ENCODE measurements at regions not wholly inside any gene's neighbourhood (a gene's known extent, or its start where the extent isn't known, plus 50 kb on each side); places are given as distances from the start of the nearest gene placed in this dataset.

DNA sequence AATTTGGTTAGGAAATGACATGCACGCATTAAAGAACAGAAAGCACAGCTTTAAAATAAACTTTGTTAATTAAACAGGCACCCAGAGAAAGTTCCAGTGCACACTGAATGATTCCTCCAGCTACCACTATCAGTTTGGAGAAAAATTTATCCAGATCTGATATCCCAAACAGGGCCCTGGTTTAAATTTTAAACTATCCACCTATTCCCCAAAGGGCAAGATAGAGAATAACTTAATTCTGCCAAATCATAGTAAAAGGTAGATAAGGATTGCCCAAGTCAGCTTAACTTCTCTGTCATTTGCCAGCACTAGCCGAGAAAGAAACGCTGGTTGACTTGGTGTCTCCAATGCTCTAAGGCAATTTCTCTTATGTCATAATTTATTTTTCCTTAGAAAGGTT lies 321.9 kb upstream of the PKDCC start:
- no peak for DNase-seq (ENCODE audit: low read depth)

DNA sequence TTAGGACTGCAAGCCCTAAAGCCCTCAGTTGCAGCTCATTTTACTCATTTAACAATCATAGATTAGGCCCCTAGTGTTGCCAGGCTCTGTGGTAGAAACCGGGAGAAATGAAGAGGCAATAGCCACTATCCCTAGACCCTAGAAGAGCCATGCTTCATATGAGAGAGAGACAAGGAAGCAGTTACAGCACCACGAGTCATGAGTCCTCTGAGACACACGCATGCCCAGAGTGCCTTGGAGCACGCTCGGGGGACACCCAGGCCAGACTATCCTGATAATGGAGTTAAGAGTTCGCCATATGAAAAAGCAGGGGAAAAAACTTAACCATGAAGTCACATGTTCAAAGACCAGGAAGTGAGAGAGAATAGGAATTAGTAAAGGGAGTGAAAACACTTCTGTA lies 321.5 kb upstream of the PKDCC start:
- DNase-seq (ENCODE audit: low read depth): no peak

GRCh38 chr2:41727152-41727551 lies 320.7 kb upstream of the PKDCC start:
- DNase-seq (ENCODE audit: low read depth): no peak

GRCh38 chr2:41727711-41728110 lies 320.1 kb upstream of the PKDCC start:
- no peak for DNase-seq (ENCODE audit: low read depth)

DNA sequence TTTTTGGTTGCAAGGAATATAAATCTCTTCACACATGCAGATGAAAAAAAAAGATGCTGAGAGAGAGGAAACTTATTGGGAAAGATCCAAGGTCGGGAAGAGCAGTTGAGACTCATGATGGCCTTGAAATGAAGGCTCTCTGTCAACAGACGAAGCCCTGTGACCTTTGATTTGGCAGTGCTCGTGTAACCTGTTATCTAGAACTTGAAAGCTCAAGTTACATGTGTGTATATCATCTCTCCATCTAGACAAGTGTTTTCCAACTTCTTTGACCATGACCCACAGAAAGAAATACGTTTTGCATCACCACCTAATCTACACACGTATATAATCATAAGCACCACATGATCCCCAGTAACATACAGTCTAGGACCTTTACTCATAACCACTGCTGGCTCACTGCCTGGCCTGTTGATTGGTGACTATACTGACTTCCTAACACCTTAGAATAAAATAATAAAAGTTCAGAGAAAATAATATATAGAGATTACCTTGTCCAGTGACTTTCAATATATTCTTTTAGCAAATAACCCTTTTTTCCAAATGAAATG lies 319.0 kb upstream of the PKDCC start:
- no peak for DNase-seq (ENCODE audit: low read depth)

- no peak for DNase-seq (ENCODE audit: low read depth)
Measured at GRCh38 chr2:41729800-41730364, 317.9 kb upstream of the PKDCC start.

DNA sequence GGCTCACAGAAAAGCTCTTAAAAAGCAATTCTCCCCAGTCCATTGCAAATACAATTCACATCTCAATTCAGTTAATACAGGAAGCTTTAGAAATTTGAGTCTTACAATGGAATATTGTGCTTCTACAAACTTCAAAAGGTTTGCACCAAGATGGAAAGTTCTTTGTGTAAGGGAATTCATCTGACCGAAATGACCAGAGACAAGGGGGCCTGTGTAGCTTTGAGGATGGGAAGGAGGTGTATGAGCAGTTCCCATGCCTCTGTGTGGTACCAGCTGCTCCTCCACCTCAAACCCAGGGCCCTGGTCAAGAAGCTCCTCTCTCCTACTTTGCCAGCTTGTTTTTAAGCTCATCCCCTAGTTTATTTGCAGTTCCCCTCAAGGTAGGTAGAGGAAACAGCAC lies 312.8 kb upstream of the PKDCC start:
- DNase-seq (ENCODE audit: low read depth): no peak

DNA sequence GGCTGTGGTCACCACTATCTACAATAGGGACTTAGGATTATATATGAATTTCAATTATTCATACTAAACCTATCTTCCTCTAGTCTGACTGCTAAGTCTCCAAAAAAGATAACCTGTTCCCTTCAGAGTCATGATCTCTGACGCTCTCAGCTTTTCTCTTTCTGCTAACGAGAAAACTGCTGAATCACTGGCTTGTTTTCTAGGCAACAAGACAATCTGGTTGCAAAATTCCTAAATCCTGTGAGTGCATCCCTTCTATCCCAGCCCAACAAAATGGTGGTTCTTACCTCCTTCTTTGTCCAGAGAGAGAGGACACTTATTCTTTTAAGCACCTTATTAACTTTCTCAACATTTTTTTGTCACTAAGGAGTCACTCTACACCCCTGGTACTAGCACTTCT lies 312.3 kb upstream of the PKDCC start:
- DNase-seq (ENCODE audit: low read depth): no peak

- no peak for DNase-seq (ENCODE audit: low read depth)
Measured at GRCh38 chr2:41736105-41736567, 311.7 kb upstream of the PKDCC start.

DNA sequence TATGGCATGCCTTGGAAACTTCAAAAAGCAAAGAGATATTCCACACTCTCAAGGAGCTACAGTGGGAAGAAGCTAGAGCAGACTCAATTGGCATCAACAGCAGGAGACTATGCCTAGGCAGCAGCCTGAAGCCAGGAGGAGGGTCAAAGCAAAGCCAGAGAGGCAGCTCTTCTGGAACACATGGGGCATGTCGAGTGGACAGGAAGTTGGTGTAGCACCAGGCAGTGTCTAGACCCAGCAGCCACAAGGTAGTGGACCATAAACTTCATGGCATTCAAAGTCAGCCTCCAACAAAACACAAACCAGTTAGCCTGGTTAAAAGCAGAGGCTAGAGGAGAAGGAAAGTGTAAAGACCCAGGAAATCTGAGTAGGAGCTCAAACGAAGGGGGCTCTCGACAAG lies 311.2 kb upstream of the PKDCC start:
- DNase-seq (ENCODE audit: low read depth): no peak

DNA sequence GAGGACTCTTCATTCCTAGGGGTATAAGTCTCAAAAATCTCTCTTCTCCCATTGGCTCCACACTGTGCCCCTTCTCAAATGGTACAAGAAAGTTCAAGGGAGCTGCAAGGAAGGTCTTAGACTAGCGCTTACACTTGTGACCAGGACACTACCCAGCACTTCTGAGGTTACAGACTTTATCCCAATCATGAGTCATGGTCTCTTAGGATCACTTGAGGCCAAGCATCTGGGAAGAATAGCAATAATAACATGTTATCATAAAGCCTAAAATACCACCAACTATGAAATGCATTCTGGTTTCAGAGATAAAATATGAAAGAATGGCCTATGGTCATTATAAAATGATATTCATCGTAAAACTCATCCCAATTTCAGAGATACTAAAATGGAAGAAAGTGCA lies 309.9 kb upstream of the PKDCC start:
- DNase-seq (ENCODE audit: low read depth): no peak

- no peak for DNase-seq (ENCODE audit: low read depth)
Measured at GRCh38 chr2:41741951-41742595, 305.7 kb upstream of the PKDCC start.

- no peak for DNase-seq (ENCODE audit: low read depth)
Measured at GRCh38 chr2:41743324-41743723, 304.5 kb upstream of the PKDCC start.

GRCh38 chr2:41750829-41751228 lies 297.0 kb upstream of the PKDCC start:
- no peak for DNase-seq (ENCODE audit: low read depth)

DNA sequence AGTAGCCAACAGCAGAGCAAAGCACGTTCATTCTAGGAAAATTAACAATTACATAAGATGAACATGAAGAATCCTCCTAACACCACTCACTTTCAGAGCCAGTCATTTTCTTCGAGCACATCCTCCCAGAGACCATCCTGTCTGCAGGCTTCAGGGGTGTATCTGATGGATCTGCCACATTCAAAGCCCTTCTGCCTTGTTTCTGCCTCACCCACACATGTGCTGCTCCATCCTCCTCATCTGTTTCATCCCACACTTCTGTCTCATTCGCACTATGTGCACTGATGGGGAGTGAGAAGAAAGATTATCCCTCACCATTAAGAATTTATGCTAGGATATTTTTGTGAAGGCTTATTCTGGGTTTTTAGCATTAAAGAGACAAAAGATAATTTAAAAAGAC lies 287.9 kb upstream of the PKDCC start:
- no peak for DNase-seq (ENCODE audit: low read depth)

GRCh38 chr2:41763141-41763540 lies 284.7 kb upstream of the PKDCC start:
- no peak for DNase-seq (ENCODE audit: low read depth)

DNA sequence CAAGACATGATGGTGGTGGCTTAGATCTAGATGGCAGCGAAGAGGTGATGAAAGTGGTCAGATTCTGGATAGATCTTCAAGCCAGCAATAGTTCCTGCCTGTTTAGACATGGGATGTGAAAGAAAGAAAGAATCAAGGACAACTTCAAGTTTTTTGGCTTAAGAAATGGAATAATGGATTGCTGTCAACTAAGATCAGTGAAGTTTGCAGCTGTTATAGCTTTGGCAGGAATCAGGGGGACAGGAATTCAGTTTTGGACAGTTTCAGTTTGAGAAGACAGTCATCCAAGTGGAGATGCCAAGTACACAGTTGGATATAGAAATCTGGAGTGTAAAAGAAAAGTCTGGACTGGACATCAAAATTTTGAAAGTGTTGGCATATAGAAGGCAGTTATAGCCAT lies 283.7 kb upstream of the PKDCC start:
- no peak for DNase-seq (ENCODE audit: low read depth)

- no peak for DNase-seq (ENCODE audit: low read depth)
Measured at GRCh38 chr2:41764919-41765318, 282.9 kb upstream of the PKDCC start.

- no peak for DNase-seq (ENCODE audit: low read depth)
Measured at GRCh38 chr2:41768310-41768709, 279.5 kb upstream of the PKDCC start.

- no peak for DNase-seq (ENCODE audit: low read depth)
Measured at GRCh38 chr2:41771710-41772109, 276.1 kb upstream of the PKDCC start.

GRCh38 chr2:41772697-41773096 lies 275.1 kb upstream of the PKDCC start:
- no peak for DNase-seq (ENCODE audit: low read depth)

DNA sequence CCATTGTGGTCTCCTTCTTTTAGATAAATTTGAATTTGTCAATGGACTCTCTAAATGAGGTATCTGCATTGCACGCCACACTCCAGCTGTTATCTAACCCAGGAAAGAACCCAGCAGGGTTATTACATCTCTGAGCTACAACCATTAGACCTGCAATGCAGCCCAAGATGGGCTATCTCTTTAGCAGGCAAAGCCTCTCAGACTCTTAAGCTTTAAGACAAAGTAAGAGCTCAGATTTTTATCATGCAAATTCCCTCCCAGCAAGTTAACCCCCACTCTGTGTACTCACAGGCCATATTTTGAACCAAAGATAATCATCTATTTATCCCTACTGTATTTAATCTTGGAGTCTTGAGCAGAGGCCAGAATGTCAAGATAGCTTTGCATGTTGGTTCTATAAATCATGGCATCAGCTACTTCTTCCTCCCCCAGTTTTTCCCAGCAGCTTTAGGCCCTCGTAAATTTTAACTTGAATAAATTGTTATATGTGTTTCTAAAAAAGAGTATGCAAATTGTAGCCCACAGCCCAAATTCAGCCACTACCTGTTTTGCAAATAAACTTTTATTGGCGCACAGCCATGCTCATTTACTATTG lies 273.7 kb upstream of the PKDCC start:
- no peak for DNase-seq (ENCODE audit: low read depth)

DNA sequence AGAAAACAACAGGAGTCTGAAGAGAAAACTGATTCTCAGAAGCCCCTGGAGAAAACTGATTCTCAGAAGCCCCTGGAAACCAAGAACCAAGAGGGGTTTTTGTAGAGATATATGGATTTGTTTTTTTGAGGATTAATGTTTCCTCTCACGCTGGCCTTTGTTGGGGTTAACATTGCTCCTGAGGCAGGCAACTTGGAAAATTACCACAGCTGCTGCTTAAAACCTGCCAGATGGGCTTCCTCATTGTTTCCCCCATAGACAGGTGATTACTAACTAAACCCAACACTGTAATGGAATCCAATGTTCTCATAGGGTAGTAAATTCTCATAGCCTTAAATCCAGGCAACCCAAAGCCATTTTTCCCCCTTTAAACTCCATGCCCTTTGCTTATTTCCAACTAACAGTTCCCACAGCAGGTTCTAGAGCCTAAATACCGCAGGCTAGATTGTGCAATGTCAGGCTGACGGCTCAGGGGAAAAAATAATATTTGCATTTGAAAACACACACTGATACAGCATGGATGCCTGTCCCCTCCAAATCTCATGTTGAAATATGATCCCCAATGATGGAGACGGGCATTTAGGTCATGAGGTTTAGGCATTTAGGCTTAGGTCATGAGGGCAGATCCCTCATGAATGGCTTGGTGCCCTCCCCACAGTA lies 272.3 kb upstream of the PKDCC start:
- no peak for DNase-seq (ENCODE audit: low read depth)
